K562 (cell line): ENCODE measurements at regions not wholly inside any gene's neighbourhood (a gene's known extent, or its start where the extent isn't known, plus 50 kb on each side); places are given as distances from the start of the nearest gene placed in this dataset.

Experiments used
- ATAC-seq: fragments of 200-7000 bp; cut with Tn5 transposase; 3 replicates; pipeline ENCODE4 v1.9.1; 2020; ENCODE audit warnings: moderate library complexity
- BruUV-seq: library from RNA; stranded (reverse); fragments of 400-500 nt; replicated peaks from 2 replicates; lab custom pipeline; 2021; lab: Mats Ljungman, UMichigan
- CTCF ChIA-PET: fragments of 300-600 bp; formaldehyde crosslinking; extraction: SDS; loops from one replicate; lab custom pipeline; 2021; ENCODE audit warnings: low intra/inter-chr PET ratio; lab: Yijun Ruan, JAX
- POLR2A ChIA-PET: fragments of 300-600, 350-650 bp; sonication (Branson Sonifier 250); formaldehyde crosslinking; extraction: SDS; loops from one replicate; lab custom pipeline; 2021; ENCODE audit warnings: antibody characterized with exemption, inconsistent platforms; lab: Yijun Ruan, JAX
- DNase-seq, 4 experiments: peaks; one replicate each; pipeline versions ENCODE4 v3.0.0 to v3.0.0-alpha.2; 2011 to 2018; ENCODE audit warnings: low spot score in 3 of 4, mixed read lengths in 3 of 4; ENCODE audit errors: extremely low read depth in 1 of 4
- FAIRE-seq: peaks from 2 replicates; lab custom pipeline; 2011; peaks lifted over from hg19 to GRCh38; lab: Jason Lieb, UNC
- H2AFZ ChIP-seq: 2 replicates; pipeline ENCODE4 v1.6.0; 2011; ENCODE audit warnings: low read depth, low read length, control low read depth, inconsistent platforms
- H3K27ac ChIP-seq: fragments of 200-600 bp; 3 replicates; pipeline ENCODE4 v1.8.0; 2011; ENCODE audit warnings: low read depth, mild to moderate bottlenecking, control low read depth, inconsistent platforms, low read length, moderate library complexity, mixed read lengths; ENCODE audit errors: extremely low read depth
- H3K27me3 ChIP-seq, 2 experiments: fragments of 300-600 bp in 1 of 2; 2 replicates in 1 of 2; 3 replicates in 1 of 2; pipeline versions ENCODE4 v1.6.0 to v1.8.0; 2011; ENCODE audit warnings: inconsistent platforms in 2 of 2, low read length in 2 of 2, mild to moderate bottlenecking in 1 of 2, mixed read lengths in 1 of 2, moderate library complexity in 1 of 2; ENCODE audit not compliant: control insufficient read depth in 2 of 2, insufficient read depth in 2 of 2
- H3K36me3 ChIP-seq: fragments of 300-600 bp; 3 replicates; pipeline ENCODE4 v1.8.0; 2011; ENCODE audit warnings: mild to moderate bottlenecking, low read length, inconsistent platforms; ENCODE audit not compliant: control insufficient read depth, insufficient read depth
- H3K4me1 ChIP-seq, 2 experiments: fragments of 200-600 bp in 1 of 2; replicated peaks in 1 of 2; 2 replicates in 1 of 2; 3 replicates in 1 of 2; pipeline versions ENCODE4 v1.5.1 to v1.8.0; 2011; ENCODE audit warnings: inconsistent platforms in 2 of 2, low read length in 2 of 2, mild to moderate bottlenecking in 1 of 2, mixed read lengths in 1 of 2, moderate library complexity in 1 of 2; ENCODE audit not compliant: control insufficient read depth in 2 of 2, insufficient read depth in 2 of 2
- H3K4me2 ChIP-seq: 2 replicates; pipeline ENCODE4 v1.6.1; 2011; ENCODE audit warnings: low read length, control low read depth, inconsistent platforms, mixed read lengths; ENCODE audit not compliant: insufficient read depth
- H3K4me3 ChIP-seq: fragments of 200-600 bp; sonication (generic), shearing (Covaris generic); 2 replicates; pipeline ENCODE4 v1.5.1; 2016; ENCODE audit warnings: control low read depth, inconsistent platforms
- H3K79me2 ChIP-seq: fragments of 200-600 bp; 3 replicates; pipeline ENCODE4 v1.8.0; 2011; ENCODE audit warnings: low read length, inconsistent platforms; ENCODE audit not compliant: control insufficient read depth, insufficient read depth
- H3K9ac ChIP-seq, 2 experiments: 2 replicates each; pipeline versions ENCODE4 v1.6.0 to v1.6.1; 2011; ENCODE audit warnings: low read depth in 2 of 2, low read length in 2 of 2, control low read depth in 1 of 2, inconsistent platforms in 1 of 2, mild to moderate bottlenecking in 1 of 2, mixed read lengths in 1 of 2; ENCODE audit not compliant: insufficient read depth in 1 of 2
- H3K9me1 ChIP-seq: one replicate; pipeline ENCODE4 v1.6.0; 2011; ENCODE audit warnings: inconsistent platforms, mild to moderate bottlenecking, low read length, moderate library complexity; ENCODE audit not compliant: control insufficient read depth, insufficient read depth
- H3K9me3 ChIP-seq: replicated peaks from 2 replicates; pipeline ENCODE4 v1.5.1; 2011; ENCODE audit warnings: low read depth, low read length, inconsistent platforms; ENCODE audit not compliant: control insufficient read depth, insufficient read depth
- H4K20me1 ChIP-seq: replicated peaks from 2 replicates; pipeline ENCODE4 v1.6.1; 2011; ENCODE audit warnings: low read length, inconsistent platforms, mixed read lengths; ENCODE audit not compliant: control insufficient read depth, insufficient read depth
- ETS1 ChIP-seq: conservative IDR thresholded peaks from 2 replicates; pipeline ENCODE4 v1.6.1; 2011; ENCODE audit warnings: low read depth, mild to moderate bottlenecking, low read length; ENCODE audit not compliant: control insufficient read depth
- FOXO4 ChIP-seq: fragments of 450-650 bp; formaldehyde crosslinking; IDR thresholded peaks from 2 replicates; pipeline ENCODE4 v1.4.0; 2020; ENCODE audit warnings: mild to moderate bottlenecking, moderate library complexity
- GABPB2 ChIP-seq: fragments of 250-450 bp; sonication (Bioruptor Pico); conservative IDR thresholded peaks from 2 replicates; pipeline ENCODE4 v1.5.1; 2021; ENCODE audit warnings: mild to moderate bottlenecking
- ZNF23 ChIP-seq: fragments of 250-450 bp; sonication (Bioruptor Pico); IDR thresholded peaks from 2 replicates; pipeline ENCODE4 v1.4.0; 2020; ENCODE audit warnings: mild to moderate bottlenecking
- ZNF551 ChIP-seq: fragments of 250-450 bp; sonication (Bioruptor Pico); IDR thresholded peaks from 2 replicates; pipeline ENCODE4 v1.5.0; 2021; ENCODE audit warnings: mild to moderate bottlenecking, moderate library complexity
- ZNF717 ChIP-seq: fragments of 250-450 bp; sonication (Bioruptor Pico); IDR thresholded peaks from 2 replicates; pipeline ENCODE4 v1.5.0; 2021
- WGBS: fragments of 100-300 bp; shearing (Covaris generic); methylation state at CpG from one replicate; pipeline ENCODE4 v1.1.6; 2016; ENCODE audit warnings: low coverage, mixed read lengths; ENCODE audit not compliant: insufficient coverage; ENCODE audit errors: missing lambda C conversion rate; 5-methylcytosine and 5-hydroxymethylcytosine counted together
- in situ Hi-C: fragments of 300-500 bp; cut with MboI; formaldehyde crosslinking; loops from 4 replicates; pipeline ENCODE4 v1.15.0; 2018; ENCODE audit warnings: inconsistent platforms, mixed read lengths
- intact Hi-C: fragments of 100-400 bp; cut with micrococcal nuclease; formaldehyde crosslinking; loops from 2 replicates; pipeline ENCODE4 v1.14.2; 2022

- no peaks in the 10 kb centered on the region for H3K27me3 ChIP-seq
- H3K36me3 ChIP-seq, result no peaks in the 10 kb centered on the region
- no peaks in the 10 kb centered on the region for H3K79me2 ChIP-seq
- TF ChIP-seq FOXO4 (CRISPR knock-in tag), result no peak
- no peak for TF ChIP-seq GABPB2 (CRISPR knock-in tag)
- TF ChIP-seq ZNF551, result no peak
- TF ChIP-seq ZNF717 (CRISPR knock-in tag), result no peak
- no peak for TF ChIP-seq ZNF23 (CRISPR knock-in tag)
- no peak for TF ChIP-seq ETS1
- TF ChIP-seq, all 486 proteins: peak for 0
- WGBS, result 0% methylated on average over 1 of the region's 1 CpG
- Histone ChIP-seq H3K4me1 (no peaks in the 10 kb centered on the region), H4K20me1 (no peaks in the 10 kb centered on the region), H3K4me2 (no peak overlapping the region), H3K9me1 (no peaks in the 10 kb centered on the region), H3K9ac (no peak overlapping the region), H3K4me3 (no peak overlapping the region), H3K27ac (no peak overlapping the region), H3K9me3 (no peaks in the 10 kb centered on the region), H2AFZ (no peak overlapping the region)
- DNase-seq (no peak), ATAC-seq (no peak), FAIRE-seq (no peak)
- in situ Hi-C loops (no loop called here), intact Hi-C loops (no loop called here)
- BruUV-seq, result no TSS peak
- ChIA-PET POLR2A (no interaction called here), CTCF (no interaction called here)
Observed at GRCh38 chr5:59959330-59959729, 65.8 kb upstream of the PDE4D start.
